Eye (tissue), 1 donor: ENCODE measurements at regions not wholly inside any gene's neighbourhood (a gene's known extent, or its start where the extent isn't known, plus 50 kb on each side); places are given as distances from the start of the nearest gene placed in this dataset.
"Not testable (repeated sequence)": the region's sequence is repeated elsewhere in the genome, so short reads cannot be mapped to it uniquely, and the experiment has no call there.

Source experiments
- DNase-seq: peaks from one replicate; pipeline ENCODE4 v3.0.0-alpha.2; 2015

DNA sequence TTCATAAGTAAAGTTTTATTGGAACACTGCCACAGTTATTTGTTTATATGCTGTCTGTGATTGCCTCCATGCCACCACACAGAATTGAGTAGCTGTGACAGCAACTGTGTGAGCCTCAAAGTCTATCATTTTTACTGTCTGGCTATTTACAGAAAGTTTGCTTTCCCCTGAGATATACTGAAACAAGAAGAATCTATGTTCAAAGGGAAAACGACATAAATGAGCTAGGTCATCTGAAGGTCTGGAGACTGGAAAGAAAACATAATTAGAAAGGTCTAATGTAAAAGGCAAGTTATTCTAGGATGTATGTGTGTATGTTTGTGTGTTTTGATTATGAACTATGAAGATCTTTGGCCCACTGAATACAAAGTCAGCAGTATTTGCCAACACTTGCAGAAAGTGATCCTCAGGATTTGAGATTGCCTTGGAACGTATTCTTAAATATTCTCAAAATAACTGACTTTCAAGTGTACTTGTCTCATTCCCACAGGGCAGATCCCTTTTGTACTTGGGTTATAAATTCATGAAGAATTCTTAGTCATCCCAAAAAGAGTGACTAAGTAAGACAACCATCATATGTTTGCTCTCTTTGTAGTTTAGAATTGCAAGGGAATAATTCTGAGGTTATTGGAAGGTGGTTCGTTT, 677.7 kb downstream of the DOK5 start:
- no peak for DNase-seq

DNA sequence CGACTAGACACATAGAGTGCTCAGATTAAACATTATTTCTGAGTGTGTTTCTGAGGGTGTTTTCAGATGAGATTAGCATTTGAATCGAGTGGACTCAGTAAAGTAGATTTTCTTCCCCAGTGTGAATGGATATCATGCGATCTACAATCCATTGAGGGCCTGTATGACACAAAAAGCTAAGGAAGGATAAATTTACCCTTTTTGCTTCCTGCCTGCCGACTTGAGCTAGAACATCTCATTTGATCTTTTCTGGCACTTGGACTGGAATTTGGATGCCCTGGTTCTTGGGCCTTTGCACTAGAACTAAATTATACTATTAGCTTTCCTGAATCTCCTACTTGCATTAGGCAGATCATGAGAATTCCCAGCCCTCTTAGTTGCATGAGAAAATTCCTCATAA, 675.8 kb downstream of the DOK5 start:
- DNase-seq, result no peak

DNA sequence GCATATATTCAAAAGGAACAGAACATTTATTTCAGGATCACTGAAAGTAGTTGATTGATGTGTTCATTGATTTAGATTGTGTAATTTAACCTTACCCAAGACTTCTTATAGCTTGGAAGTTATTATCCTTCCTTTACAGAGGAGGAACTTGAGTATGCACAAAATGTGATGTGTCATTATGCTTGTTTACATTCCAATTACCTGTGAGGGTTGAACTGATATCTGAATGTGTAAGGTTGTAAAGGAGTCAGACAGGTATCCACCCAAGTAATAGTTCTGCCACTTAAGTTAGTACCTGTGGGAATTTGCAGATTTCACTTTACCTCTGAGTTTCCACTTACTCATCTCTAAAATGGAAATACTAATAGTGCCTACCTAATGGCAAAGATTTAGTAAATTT, 668.2 kb downstream of the DOK5 start:
- no peak for DNase-seq

DNA sequence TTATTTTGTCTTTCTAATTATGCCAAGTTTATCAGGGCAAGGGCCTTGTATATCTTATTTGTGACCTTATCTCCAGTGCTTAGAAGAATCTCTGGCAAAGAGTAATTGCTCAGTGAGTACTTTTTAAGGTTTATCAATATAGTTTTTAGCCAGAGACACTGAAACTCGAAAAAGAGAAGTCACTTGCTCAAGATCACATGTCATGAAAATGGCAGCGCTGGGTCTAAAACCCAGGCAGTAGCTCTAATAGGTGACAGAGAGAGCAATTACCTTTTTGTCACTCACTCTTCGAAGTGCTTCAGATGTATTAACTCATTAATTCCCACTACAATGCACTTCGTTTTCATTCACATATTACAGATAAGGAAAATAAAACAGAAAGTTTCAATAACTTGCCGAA, 667.5 kb downstream of the DOK5 start:
- DNase-seq, result no peak

DNA sequence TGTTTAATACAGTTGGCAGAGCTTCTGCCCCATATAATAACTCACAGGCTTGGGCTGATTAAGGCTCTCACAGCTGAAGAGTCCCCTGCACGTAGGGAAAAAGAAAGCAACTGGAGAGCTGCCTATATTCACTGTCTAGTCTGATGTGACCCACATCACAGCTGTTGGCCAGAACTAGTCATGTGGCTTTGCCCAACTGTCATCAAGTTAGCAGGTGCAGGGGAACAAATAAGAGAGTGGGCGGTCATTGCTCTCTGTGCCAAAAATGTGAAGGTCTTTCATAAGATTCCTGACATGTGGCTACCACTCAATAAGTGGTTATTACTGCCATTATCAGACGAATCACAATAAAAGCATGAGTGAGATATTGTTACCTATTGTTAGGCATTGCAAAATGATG, 665.2 kb downstream of the DOK5 start:
- DNase-seq, result peak; percentile 70

DNA sequence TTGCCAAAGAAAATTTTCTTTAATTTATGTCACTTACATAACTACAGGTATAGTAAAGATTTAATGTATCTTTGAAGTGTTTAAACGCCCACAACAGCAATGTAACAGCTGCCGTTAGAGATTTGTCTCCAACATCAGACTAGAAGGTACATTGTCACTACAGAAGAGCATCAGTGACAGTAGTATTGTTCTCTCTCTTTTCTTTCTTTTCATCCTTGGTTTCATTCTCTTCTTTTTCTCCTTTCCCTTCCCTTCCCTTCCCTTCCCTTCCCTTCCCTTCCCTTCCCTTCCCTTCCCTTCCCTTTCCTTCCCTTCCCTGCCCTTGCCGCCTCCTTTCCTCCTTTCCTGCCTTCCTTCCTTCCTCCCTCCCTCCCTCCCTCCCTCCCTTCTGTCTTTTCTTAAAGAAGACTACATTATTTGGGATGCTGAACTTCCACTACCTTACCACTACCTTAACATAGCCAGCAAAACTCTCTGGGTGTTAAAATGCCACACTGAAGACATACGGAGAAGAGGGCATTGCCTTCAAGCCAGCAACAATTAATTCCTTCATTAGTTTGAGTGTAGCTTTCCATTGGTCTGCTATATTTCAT, 663.9 kb downstream of the DOK5 start:
- DNase-seq, result no peak

DNA sequence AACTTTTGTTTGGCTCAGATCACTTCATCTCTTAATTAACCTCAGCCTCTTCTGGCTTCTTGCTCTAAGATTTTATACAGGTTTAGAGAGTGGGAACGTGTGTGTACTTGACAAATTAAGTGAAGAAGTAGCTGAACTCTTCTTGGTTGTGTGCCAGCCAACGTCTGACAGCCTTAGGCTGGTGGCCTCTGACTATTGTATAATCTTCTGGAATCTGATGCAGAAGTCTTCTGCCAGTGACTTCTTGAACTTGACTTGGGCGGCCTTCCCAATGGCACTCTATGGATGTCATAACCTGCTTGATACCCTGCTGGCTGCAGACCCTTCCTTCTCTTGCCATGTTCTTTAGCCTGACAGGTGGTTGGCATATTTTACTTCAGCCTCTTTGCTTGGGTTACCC, 660.5 kb downstream of the DOK5 start:
- DNase-seq, result no peak

DNA sequence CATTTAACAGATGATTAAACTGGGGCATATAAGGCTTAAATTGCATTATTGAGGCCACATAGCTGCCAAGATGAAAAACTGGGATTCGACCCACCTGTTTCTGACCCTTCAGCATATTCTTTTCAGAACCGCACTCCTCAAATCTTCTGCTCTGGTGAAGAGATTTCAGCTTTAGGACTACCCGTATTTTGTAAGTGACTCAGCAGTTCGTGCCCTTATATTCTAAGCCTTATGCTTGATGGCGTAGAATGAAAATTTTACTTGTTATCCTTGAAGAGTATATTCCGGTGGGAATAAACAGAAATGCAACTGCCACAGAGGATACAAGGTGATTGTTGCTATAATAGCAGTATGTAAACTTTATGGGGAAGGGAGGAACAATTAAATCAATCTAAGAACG, 657.1 kb downstream of the DOK5 start:
- no peak for DNase-seq

DNA sequence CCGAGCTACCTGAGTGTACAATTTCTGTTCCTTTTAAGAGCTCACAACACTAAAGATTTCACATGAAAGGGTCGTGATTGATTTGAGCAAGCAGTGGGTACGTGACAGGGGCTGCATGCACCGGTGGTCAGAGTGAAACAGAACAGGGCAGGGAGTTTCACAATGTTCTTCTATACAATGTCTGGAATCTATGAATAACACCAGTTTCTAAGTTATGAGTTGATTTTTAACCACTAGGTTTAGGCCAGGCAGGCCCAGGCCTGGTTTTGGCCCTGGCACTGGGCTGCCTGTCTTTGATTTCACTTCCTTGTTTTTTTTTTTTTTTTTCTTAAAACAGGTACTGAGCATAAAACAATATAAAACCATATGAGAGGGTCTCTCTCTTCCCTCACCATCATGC, 642.2 kb downstream of the DOK5 start:
- not testable (repeated sequence) for DNase-seq

DNA sequence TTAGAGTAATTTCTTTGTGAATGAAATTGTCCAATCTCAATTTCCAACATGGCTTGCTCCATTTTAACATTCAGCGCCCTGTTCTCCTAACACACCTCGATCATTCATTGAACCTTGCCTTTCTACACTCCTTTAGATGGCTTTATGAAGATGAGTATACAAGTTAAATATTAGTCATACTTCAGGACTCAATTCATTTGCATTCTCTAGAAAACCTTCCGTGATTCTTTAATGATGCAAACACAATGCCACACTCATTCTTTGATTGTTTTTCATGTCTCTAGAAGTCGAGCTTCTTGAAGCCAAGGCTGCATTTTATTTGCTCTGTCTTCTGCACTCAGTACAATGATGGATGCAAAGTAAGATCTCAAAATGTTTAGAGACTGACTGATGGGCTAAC, 641.2 kb downstream of the DOK5 start:
- no peak for DNase-seq

DNA sequence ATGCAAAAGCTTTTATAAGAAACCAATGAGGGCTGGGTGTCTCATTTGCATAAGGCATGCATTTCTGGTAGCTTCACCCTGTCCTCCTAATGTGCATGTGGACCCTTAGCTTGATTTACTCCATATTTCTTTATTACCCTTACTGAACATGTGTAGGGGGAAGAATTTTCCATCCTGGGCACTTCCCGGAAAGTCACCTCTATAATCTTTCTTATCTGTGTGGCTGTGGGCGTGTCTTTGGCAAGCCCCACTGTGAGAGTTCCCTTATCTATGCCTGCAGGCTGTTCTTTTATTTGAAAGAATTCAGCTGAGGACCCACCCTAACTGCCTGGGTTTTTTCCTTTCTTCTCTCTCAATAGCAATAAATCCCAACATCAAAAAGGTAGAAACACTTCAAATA, 627.8 kb downstream of the DOK5 start:
- no peak for DNase-seq

DNA sequence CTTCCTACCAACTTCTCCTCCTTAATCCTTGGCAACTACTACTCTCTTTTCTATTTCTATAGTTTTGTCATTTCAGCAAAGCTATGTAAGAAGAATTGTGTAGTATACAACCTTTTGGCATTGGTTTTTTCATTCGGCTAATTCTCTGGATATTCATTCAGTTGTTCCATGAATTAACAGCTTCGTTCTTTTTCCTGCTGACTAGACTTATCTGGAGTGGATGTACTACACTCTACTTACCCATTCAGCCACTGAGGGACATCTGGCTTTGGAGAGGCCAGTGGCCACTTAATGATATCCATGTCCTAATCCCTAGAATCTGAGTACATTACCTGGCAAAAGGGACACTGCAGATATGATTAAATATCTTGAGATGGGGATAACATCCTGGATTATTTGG, 623.9 kb downstream of the DOK5 start:
- DNase-seq, result no peak

DNA sequence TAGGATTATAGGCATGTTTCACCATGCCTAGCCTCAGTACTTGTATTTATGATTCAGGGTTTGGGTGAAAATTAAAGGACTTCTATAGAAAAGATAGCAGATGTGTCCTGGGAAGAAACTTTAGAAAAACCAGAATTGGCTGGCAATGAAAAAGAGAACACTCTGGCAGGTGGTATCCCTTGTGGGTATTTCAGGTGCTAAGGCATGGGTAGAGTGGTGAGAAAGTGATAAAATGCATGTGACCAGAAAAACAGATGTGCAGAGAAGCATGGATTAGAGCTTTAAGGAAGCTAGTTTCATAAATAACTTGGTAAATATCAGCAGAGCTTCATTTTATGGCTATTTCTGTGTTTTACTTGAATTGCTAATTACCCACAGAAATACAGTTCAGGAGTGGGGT, 622.2 kb downstream of the DOK5 start:
- no peak for DNase-seq

DNA sequence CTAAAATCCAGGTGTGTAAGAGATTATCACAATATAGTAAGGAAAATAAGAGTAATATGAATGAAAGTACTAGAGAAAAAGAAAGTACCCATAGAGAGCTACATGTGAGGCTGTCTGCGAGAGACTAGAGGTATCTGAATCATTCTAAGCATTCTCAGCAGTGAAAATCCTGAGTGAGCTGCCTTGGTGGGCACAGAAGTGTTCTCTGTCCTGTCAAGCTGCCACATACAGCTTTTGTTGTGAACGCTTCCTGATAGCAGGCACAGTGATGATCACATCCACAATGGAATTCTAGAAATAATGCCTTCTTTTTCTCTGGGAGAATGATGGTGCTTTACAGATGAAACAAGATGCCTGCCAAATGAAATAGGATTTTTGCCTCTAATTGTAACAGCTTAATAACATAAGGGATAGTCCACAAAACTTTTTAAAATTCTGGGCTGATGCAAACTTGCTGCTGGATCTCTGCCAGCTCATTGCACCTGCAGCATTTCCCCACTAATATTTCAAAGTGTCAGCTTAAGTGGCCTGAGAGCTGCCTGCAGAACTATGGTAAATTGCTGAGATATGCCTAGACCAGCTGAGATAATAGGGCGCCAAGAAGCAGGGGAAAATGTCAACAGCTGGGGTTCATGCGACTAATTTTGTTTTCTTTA, 620.5 kb downstream of the DOK5 start:
- peak; percentile 29 for DNase-seq

DNA sequence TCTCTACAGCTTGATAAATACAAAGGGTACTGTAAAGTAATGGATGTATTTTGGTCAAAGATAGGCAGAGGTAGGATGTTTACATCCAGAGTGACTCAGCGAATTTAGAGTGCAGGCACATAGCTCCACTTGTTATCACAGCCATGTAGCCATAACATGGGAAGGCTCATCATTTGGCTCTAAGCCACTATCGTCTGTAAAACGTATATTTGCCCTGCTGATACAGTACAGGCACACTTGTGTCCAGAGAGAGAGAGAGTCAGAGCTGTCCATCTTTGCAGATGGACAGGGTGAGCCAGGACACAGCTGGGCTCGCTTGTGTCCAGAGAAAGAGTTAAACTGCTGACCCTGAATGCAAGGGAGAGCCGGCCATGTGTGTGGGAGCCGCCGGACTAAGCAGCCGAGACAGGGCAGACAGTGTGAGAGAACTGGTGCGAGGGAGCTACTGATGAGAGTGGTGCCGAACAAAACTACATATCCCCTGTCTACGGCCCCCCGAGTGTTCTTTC, 619.0 kb downstream of the DOK5 start:
- no peak for DNase-seq

DNA sequence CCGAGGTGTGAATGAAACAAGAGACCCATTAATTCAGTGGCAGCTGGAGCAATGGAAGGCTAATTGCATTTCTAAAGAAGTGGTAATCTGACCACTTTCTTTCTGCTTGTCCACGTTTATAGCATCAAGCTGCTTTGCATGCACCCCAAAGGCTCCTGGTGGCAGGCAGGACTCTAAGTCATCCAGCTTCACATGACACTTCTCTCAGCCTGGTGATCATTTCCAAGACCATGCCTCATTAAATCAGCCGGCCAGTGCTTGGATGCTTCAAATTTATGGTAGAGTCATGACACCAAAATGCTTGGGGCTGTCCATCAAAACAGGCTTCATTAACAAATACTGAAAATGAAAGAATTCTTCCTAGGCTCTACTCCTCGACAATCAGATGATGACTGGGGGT, 614.9 kb downstream of the DOK5 start:
- no peak for DNase-seq

DNA sequence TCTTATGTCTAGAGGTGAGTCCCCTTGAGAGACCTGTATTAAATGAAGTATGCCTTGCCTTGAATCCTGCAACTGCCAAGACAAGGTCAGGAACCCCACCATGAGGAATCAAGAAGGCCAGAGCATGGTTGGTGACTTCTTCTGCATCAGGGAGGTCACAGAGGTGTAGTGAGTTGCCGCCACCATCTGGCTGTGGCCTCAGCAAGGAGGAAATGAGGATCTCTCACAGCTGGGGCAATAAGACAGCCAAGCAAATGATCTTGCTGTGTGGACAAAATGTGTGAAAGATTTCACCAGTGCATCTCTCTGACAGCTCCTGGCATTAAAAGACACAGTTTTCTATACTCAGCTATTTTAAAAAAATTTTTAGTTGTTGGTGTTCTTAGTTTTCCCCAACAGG, 611.0 kb downstream of the DOK5 start:
- no peak for DNase-seq

DNA sequence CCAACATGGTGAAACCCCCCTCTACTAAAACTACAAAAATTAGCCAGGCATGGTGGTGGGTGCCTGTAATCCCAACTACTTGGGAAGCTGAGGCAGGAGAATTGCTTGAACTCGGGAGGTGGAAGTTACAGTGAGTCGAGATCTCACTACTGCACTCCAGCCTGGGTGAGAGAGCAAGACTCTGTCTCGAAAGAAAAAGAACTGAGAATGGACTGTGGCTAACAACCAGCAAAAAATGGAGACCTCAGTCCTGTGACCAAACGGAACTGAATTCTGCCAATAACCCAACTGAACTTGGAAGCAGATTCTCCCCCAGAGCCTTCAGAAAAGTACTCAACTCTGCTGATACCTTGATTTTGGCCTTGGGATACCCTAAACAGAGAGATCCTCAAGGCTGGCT, 604.5 kb downstream of the DOK5 start:
- no peak for DNase-seq

DNA sequence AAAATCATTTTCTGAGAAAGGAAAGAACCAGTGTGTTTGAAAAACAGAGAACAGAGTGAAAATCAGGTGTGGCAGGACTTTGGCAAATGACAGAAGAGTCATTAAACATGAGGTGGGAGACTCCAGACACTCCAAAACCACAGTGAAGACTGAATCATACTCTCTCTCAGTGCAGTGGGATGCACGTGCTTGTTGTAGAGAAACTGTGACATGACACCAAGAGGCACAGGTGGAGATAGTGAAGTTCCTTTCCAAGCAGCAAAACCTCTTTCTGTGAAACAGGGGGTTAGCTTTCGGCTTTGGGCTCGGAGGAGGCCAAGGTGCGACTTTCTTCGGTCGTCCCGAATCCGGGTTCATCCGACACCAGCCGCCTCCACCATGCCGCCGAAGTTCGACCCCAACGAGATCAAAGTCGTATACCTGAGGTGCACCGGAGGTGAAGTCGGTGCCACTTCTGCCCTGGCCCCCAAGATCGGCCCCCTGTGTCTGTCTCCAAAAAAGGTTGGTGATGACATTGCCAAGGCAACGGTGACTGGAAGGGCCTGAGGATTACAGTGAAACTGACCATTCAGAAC, 599.0 kb downstream of the DOK5 start:
- DNase-seq, result not testable (repeated sequence)

DNA sequence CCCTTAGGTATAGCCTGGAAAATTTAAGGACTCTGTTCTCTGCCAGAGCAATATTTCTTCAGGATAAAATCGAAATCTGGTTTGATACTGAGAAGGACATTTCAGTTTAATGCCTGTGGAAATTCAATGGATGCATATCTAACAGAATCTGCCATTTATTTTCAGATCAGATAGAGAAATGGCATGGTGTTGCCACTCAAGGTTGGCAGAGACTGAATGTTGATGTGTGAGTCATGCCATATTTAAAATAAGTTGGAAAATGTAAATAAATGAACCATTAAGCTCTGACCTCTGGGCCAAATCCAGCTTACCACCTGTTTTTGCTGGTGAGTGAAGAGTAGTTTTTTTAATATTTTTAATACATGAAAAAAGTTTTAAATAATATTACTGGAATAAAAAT, 594.6 kb downstream of the DOK5 start:
- DNase-seq, result no peak

DNA sequence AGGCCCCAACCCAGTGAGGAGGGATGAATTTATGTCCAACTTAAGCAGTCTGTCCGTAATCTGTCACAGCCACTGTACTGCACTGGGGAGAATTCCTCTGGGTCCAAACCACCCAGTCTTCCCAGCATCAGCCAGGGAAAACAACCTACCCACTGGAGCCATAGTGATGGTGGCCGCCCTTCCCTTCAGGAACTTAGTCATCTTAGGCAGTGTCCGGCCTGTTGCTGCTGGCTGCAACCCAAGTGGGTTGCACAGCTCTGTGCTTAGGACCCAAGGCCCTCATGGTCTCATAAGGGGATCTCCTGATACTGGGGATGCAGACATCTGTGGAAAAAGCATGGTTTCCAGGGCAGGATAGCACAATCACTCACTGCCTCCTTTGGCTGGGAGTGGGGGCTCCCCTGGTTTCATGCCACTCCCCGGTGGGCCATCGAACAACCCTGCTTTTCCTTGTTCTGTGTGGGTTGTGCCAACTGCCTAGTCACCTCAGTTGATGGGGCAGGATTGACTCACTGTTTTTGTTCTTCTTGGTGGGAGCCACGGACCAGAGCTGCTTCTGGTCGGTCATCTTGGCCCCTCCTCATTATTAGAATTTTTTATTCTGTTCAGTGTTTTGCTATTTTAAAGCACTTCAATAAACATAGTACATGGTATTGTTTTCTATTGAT, 591.9 kb downstream of the DOK5 start:
- DNase-seq, result no peak

DNA sequence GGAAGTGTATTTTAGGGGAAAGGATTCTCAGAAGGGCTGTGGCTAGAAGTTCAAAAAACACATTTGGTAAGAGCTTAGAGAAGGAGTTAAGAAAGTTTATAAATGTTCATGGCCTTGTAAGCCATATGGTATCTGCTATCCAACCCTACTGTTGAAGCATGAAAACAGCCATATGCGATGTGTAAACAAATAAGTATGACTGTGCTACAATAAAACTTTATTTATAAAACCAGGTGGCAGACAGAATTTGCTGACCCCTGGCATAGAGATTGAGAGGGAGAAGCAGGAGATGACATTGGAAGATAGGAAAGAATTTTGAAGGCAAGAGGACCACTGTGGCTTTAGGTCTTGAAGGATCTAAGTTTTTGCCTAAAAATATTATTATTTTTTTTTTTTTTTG, 583.5 kb downstream of the DOK5 start:
- no peak for DNase-seq

DNA sequence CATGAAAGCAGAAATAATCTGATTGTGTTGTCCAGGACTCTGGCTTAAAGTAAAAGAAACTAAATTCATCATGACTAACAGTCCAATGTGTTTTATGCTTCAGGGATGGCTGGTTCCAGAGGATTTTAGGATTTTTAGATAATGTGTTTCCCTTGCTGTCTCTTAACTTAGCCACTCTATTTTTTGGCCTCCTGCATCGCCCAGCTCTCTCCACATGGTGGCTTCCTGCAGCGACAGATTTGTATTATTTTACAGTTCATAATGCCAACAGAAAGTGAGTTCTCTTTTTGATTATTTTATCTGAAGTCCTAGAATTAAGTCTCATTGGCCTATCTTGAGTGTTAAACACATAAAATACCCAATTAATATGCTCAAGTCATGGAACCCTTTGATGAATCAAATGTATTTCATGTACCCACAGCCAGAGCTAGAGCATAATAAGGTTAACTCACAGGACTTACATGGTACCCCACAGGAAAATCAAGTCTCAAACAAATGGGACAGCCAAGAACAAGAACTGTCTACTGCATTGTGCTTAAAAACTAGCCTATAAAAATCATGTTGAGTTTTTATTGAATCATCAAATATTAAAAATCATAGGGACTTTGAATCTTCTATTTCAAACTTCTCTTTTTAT, 582.5 kb downstream of the DOK5 start:
- peak; percentile 0 for DNase-seq
